Retina (tissue), 1 donor: ENCODE measurements at regions not wholly inside any gene's neighbourhood (a gene's known extent, or its start where the extent isn't known, plus 50 kb on each side); places are given as distances from the start of the nearest gene placed in this dataset.

ENCODE experiments used
- DNase-seq: peaks from one replicate; pipeline ENCODE4 v3.0.0-alpha.2; 2016

DNA sequence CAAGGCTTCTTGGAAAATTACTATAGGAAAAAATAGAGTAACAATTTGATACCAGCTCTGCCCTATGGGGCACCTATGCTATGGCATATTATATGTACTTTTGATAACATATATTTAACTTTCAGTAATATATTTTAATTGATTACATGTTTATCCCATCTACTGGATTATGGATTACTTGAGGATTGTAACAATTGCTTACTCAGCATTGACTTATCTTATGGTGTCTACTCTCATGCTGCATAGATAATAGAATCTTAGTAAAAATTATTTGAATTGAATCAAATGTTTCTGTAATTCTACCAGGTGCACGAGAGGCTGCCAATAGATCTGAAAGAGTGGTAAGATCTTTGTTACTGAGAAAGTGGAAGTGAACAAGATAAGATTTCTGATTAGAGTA is 57.8 kb upstream of the CALCR start:
- no peak for DNase-seq

DNA sequence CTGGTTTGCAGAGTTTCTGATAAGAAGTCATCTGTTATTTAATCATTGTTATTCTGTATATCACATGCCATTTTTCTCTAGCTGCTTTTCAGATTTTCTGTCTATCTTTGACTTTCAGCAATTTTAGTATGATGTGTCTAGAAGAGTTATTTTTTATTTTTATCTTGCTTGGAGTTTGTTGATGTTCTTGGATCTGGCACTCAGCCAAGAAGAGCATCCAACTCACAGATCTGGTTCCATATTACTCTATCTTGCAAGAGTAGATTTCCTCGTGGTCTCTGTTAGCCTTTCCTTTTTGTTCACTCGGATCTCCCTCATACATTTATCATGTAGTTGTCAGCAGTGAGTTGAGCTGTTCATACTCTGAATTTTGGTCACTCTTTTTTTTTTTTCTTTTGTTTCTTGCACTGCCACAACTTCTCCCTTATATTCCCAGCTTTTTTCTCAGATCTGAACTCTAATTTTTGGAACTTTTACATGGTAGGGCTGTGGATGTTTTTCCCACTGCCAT is 54.8 kb upstream of the CALCR start:
- no peak for DNase-seq

DNA sequence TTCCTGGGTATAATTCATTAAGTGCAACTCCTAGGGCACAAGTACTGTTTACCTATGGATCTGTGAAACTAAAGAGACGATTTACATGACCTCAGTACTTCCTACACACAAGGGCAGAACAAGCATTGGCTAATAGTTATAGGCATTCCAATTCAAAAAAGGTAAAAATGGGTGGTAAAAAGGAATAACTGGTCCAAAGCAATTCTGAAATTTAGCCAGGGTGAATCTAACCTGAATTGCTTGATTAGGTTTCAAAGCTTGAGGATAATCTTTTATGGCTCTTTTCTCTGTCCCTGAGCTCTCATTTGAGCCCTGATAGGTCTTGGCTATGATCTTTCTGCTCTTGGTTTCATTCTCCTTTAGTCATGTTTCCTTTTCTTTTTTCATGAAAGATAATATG is 52.3 kb upstream of the CALCR start:
- no peak for DNase-seq
